ENCODE measurements at regions not wholly inside any gene's neighbourhood (a gene's known extent, or its start where the extent isn't known, plus 50 kb on each side); places are given as distances from the start of the nearest gene placed in this dataset.

- H3K36me3 Mint-ChIP-seq, result no peaks in the 10 kb centered on the region
- H3K9me3 Mint-ChIP-seq, result no peaks in the 10 kb centered on the region
- H3K27ac Mint-ChIP-seq, result no peak overlapping the region
- H3K4me3 Mint-ChIP-seq, result no peak overlapping the region
- no peak for DNase-seq
- POLR2A ChIA-PET, result no interaction called here
- peaks cover 7 to 46% (median 10%) of the 10 kb centered on the region in 5 donors for H3K27me3 Mint-ChIP-seq
- H3K4me1 Mint-ChIP-seq, result no peaks in the 10 kb centered on the region
- no peak for ATAC-seq
Observed at GRCh38 chr14:56745097-56745496, 65.2 kb downstream of the OTX2 start.

- ATAC-seq, result no peak
Observed at GRCh38 chr14:56744016-56744415, 66.3 kb downstream of the OTX2 start.

GRCh38 chr14:56742391-56742878, 67.8 kb downstream of the OTX2 start:
- DNase-seq, result no peak
- ATAC-seq, result no peak
- no peaks in the 10 kb centered on the region for H3K4me1 Mint-ChIP-seq
- no peak overlapping the region for H3K27ac Mint-ChIP-seq
- no peak overlapping the region for H3K4me3 Mint-ChIP-seq
- peaks cover under 1 to 27% (median 4%) of the 10 kb centered on the region in 5 donors for H3K27me3 Mint-ChIP-seq
- H3K36me3 Mint-ChIP-seq, result no peaks in the 10 kb centered on the region
- no peaks in the 10 kb centered on the region for H3K9me3 Mint-ChIP-seq
- POLR2A ChIA-PET, result no interaction called here

More at GRCh38 chr14:56744016-56744415, 66.3 kb downstream of the OTX2 start:
- no peak for DNase-seq
- no peak overlapping the region for H3K27ac Mint-ChIP-seq
- no peaks in the 10 kb centered on the region for H3K9me3 Mint-ChIP-seq
- POLR2A ChIA-PET, result no interaction called here
- H3K4me3 Mint-ChIP-seq, result no peak overlapping the region
- peaks cover 2 to 35% (median 4%) of the 10 kb centered on the region in 5 donors for H3K27me3 Mint-ChIP-seq
- H3K36me3 Mint-ChIP-seq, result no peaks in the 10 kb centered on the region
- H3K4me1 Mint-ChIP-seq, result no peaks in the 10 kb centered on the region

DNA sequence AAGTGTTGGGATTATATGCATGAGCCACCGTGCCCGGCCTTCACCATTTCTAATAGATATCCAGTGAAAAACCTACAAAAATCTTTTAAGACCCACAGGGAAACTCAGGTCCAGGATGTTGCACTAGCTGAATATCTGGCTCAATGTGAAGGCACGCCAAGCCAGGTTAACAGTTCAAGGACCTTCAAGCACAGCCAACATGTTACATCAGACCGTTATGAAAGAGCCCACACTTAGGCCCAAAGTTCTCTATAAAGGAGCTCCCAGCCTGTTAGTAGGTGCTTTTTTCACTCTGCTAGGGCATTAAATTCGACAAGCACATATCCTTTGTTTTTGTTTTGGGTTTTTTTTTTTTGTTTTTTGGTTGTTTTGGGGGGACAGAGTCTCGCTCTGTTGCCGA, 69.0 kb downstream of the OTX2 start:
- POLR2A ChIA-PET, result no interaction called here
- ATAC-seq (no peak), DNase-seq (no peak)
- no peaks in the 10 kb centered on the region for H3K9me3 Mint-ChIP-seq
- H3K27ac Mint-ChIP-seq, result no peak overlapping the region
- no peaks in the 10 kb centered on the region for H3K36me3 Mint-ChIP-seq
- H3K4me3 Mint-ChIP-seq, result no peak overlapping the region
- peaks cover 0 to 23% (median 2%) of the 10 kb centered on the region in 5 donors for H3K27me3 Mint-ChIP-seq
- no peaks in the 10 kb centered on the region for H3K4me1 Mint-ChIP-seq

DNA sequence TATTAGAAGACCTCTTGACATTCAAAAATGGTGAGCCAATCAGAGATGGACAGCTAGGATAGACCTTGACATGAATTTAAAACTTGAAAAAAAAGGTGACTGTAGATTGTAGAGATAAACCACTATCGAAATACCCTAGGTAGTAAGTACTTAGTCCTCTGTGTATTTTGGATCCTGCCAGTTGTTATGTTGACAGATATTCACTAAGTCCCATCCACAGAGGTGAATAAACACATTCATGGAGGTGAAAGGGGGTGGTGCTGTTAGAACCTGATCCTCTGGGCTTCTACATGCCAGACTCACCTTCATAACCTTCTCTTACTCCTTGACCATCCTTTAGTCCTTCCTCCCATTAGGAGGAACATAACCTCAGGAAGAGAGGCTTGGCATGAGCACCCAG, 72.3 kb downstream of the OTX2 start:
- POLR2A ChIA-PET, result no interaction called here
- Mint-ChIP-seq H3K4me1 (no peaks in the 10 kb centered on the region), H3K27ac (no peak overlapping the region), H3K27me3 (peaks cover 2 to 17% (median 4%) of the 10 kb centered on the region in 5 donors), H3K9me3 (no peaks in the 10 kb centered on the region), H3K4me3 (no peak overlapping the region), H3K36me3 (no peaks in the 10 kb centered on the region)
- ATAC-seq (no peak), DNase-seq (no peak)

- Mint-ChIP-seq H3K9me3 (no peaks in the 10 kb centered on the region), H3K4me1 (peaks cover 0 to 4% (median 0%) of the 10 kb centered on the region in 4 donors)
- POLR2A ChIA-PET, result no interaction called here
Observed at GRCh38 chr14:56733396-56733795, 76.9 kb downstream of the OTX2 start.

GRCh38 chr14:56731187-56731586, 79.1 kb downstream of the OTX2 start:
- ATAC-seq (no peak), DNase-seq (no peak)
- no peak overlapping the region for H3K4me3 Mint-ChIP-seq
- H3K27ac Mint-ChIP-seq, result no peak overlapping the region
- no peaks in the 10 kb centered on the region for H3K9me3 Mint-ChIP-seq
- peaks cover 0 to 4% (median 0%) of the 10 kb centered on the region in 4 donors for H3K4me1 Mint-ChIP-seq
- H3K27me3 Mint-ChIP-seq, result peaks cover 17 to 45% (median 28%) of the 10 kb centered on the region in 5 donors
- no peaks in the 10 kb centered on the region for H3K36me3 Mint-ChIP-seq
- POLR2A ChIA-PET, result no interaction called here

More at GRCh38 chr14:56733396-56733795, 76.9 kb downstream of the OTX2 start:
- no peak for ATAC-seq
- no peak for DNase-seq
- Mint-ChIP-seq H3K27ac (no peak overlapping the region), H3K27me3 (peaks cover 17 to 45% (median 28%) of the 10 kb centered on the region in 5 donors), H3K36me3 (no peaks in the 10 kb centered on the region), H3K4me3 (no peak overlapping the region)

DNA sequence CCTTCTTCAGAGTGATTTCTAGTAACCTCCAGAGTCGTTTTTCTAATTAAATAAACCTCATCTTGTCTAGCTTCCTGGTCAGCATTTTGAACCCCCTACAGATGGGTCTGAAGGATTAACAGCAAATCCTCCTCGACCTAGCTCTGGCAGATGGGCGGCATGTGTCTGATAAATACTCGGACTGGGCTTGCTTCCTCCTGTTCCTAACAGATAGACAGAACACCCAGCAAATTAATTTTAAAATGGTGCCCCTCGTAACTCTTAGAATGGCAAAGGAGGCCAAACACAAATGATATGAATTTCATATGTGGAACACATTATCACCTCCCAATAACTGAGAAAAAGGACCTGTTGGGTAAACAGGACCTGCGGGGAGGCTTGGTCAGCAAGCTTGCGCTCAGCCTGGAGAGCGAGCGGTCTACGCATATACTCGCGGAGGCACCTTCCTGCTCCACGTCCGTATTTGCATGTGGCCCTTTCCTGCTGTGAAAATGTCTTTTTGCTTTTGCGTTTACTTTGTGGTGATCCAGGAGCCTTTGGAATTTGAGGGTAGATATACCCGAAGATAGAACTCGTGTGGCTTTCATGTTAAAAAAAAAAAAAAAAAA, 79.6 kb downstream of the OTX2 start:
- Mint-ChIP-seq H3K27me3 (peaks cover 17 to 45% (median 30%) of the 10 kb centered on the region in 5 donors), H3K36me3 (no peaks in the 10 kb centered on the region)
- POLR2A ChIA-PET, result no interaction called here

GRCh38 chr14:56724013-56724412, 86.3 kb downstream of the OTX2 start:
- DNase-seq, result no peak
- no peak for ATAC-seq
- POLR2A ChIA-PET, result no interaction called here
- Mint-ChIP-seq H3K27ac (no peak overlapping the region), H3K27me3 (peaks cover 13 to 35% (median 19%) of the 10 kb centered on the region in 5 donors), H3K4me1 (no peaks in the 10 kb centered on the region), H3K36me3 (peaks cover 0 to 2% (median 0%) of the 10 kb centered on the region in 3 donors), H3K9me3 (peaks cover 0 to 3% (median 0%) of the 10 kb centered on the region in 9 donors), H3K4me3 (no peak overlapping the region)

More for the DNA sequence above, 79.6 kb downstream of the OTX2 start:
- Mint-ChIP-seq H3K27ac (no peak overlapping the region), H3K9me3 (no peaks in the 10 kb centered on the region), H3K4me3 (no peak overlapping the region), H3K4me1 (peaks cover 0 to 4% (median 0%) of the 10 kb centered on the region in 4 donors)
- no peak for DNase-seq
- no peak for ATAC-seq

GRCh38 chr14:56723418-56723817, 86.9 kb downstream of the OTX2 start:
- H3K27ac Mint-ChIP-seq, result no peak overlapping the region
- POLR2A ChIA-PET, result no interaction called here
- H3K9me3 Mint-ChIP-seq, result peaks cover 0 to 3% (median 0%) of the 10 kb centered on the region in 9 donors
- peaks cover 12 to 33% (median 22%) of the 10 kb centered on the region in 5 donors for H3K27me3 Mint-ChIP-seq
- peaks cover 0 to 2% (median 0%) of the 10 kb centered on the region in 3 donors for H3K36me3 Mint-ChIP-seq
- DNase-seq, result no peak
- no peak overlapping the region for H3K4me3 Mint-ChIP-seq
- no peaks in the 10 kb centered on the region for H3K4me1 Mint-ChIP-seq
- ATAC-seq, result no peak

DNA sequence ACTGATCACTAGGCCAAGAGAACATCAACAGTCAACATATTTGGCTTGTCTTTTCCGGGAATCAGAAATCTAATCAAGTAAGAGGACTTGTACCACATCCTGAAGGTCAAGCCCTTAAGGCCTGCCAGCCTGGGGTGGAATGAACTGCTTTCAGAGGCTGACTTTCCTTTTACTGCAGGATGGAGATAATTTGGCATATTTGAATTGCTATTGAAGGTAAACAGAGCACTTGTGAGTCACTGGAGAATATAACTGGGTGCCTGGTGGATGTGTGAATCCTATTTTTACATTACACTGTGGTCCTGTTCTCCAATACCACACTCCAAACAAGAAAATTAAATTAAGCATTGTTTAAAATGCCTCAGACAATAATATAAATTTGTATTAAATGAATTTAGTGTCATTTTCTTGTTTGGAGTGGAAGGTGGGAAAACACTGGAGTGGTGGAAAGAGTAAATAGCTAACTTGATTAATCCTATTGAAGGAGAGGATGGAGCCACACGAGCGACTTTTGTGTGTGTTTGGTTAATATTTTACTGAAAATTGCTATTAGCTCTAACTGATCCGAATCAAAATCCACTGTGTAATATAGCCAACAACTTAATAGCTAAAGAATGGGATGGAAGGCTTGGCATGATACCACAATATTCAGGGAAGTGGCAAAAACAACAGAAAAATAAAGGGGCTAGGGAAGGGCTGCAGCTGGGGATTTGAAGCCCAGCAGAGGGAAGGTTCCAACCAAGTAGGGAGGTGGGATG, 89.4 kb downstream of the OTX2 start:
- Mint-ChIP-seq H3K27ac (no peak overlapping the region), H3K27me3 (peaks cover 12 to 33% (median 19%) of the 10 kb centered on the region in 5 donors), H3K9me3 (peaks cover 0 to 3% (median 0%) of the 10 kb centered on the region in 9 donors), H3K4me3 (no peak overlapping the region), H3K4me1 (no peaks in the 10 kb centered on the region), H3K36me3 (peaks cover 0 to 2% (median 0%) of the 10 kb centered on the region in 3 donors)
- ATAC-seq (no peak), DNase-seq (no peak)
- POLR2A ChIA-PET, result no interaction called here

DNA sequence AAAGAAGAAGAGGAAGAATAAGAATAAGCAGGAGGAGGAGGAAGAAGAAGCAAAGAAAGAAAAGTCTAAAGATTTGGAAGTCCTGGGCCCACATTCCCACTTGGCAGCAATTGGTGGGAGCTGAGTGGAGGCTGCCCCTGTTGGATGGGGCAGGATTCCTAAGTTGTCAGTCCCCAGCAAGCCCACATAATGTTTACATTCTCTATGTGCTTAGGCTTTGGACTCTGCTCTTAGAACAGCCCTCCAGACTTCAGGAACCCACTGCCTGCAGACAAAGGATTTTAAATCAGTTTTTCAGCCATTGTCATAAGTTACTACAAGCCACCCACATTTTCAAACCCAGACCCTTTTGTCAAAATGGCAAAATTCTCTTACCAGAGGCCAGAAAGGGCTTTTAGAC, 92.0 kb downstream of the OTX2 start:
- ATAC-seq, result no peak
- Mint-ChIP-seq H3K9me3 (no peaks in the 10 kb centered on the region), H3K27ac (no peak overlapping the region), H3K27me3 (peaks cover 7 to 22% (median 17%) of the 10 kb centered on the region in 5 donors), H3K4me1 (no peaks in the 10 kb centered on the region), H3K36me3 (no peaks in the 10 kb centered on the region), H3K4me3 (no peak overlapping the region)
- POLR2A ChIA-PET, result no interaction called here
- DNase-seq, result no peak

GRCh38 chr14:56716705-56717104, 93.6 kb downstream of the OTX2 start:
- H3K27me3 Mint-ChIP-seq, result peaks cover 4 to 29% (median 13%) of the 10 kb centered on the region in 5 donors
- DNase-seq (no peak), ATAC-seq (no peak)
- no peaks in the 10 kb centered on the region for H3K9me3 Mint-ChIP-seq
- H3K4me1 Mint-ChIP-seq, result no peaks in the 10 kb centered on the region
- H3K27ac Mint-ChIP-seq, result no peak overlapping the region
- H3K36me3 Mint-ChIP-seq, result no peaks in the 10 kb centered on the region
- POLR2A ChIA-PET, result no interaction called here
- no peak overlapping the region for H3K4me3 Mint-ChIP-seq

Data from naive thymus-derived CD8-positive, alpha-beta T cell (primary cell).